Dedifferentiated amniotic fluid mesenchymal stem cell (primary cell): ENCODE measurements at regions not wholly inside any gene's neighbourhood (a gene's known extent, or its start where the extent isn't known, plus 50 kb on each side); places are given as distances from the start of the nearest gene placed in this dataset.

Source experiments
- DNase-seq: peaks from one replicate; pipeline ENCODE4 v3.0.0-alpha.2; 2016; ENCODE audit errors: extremely low spot score

GRCh38 chr1:198032668-198033067 is 115.5 kb downstream of the LHX9 start:
- DNase-seq: no peak

- DNase-seq: no peak
Observed at GRCh38 chr1:198040880-198041279, 115.9 kb upstream of the NEK7 start.

GRCh38 chr1:198042168-198042567 is 114.6 kb upstream of the NEK7 start:
- DNase-seq: no peak

- DNase-seq: no peak
Observed at GRCh38 chr1:198047913-198048312, 108.9 kb upstream of the NEK7 start.

- no peak for DNase-seq
Observed at GRCh38 chr1:198054510-198054909, 102.3 kb upstream of the NEK7 start.

- no peak for DNase-seq
Observed at GRCh38 chr1:198056255-198056654, 100.5 kb upstream of the NEK7 start.

- peak; percentile 57 for DNase-seq
Observed at GRCh38 chr1:198064181-198064580, 92.6 kb upstream of the NEK7 start.

- no peak for DNase-seq
Observed at GRCh38 chr1:198068285-198068684, 88.5 kb upstream of the NEK7 start.

- no peak for DNase-seq
Observed at GRCh38 chr1:198072177-198072576, 84.6 kb upstream of the NEK7 start.

GRCh38 chr1:198075296-198075695 is 81.5 kb upstream of the NEK7 start:
- no peak for DNase-seq

- no peak for DNase-seq
Observed at GRCh38 chr1:198079432-198079951, 77.3 kb upstream of the NEK7 start.

- no peak for DNase-seq
Observed at GRCh38 chr1:198082576-198082975, 74.2 kb upstream of the NEK7 start.

GRCh38 chr1:198083549-198083948 is 73.2 kb upstream of the NEK7 start:
- DNase-seq: no peak

GRCh38 chr1:198084241-198084908 is 72.4 kb upstream of the NEK7 start:
- no peak for DNase-seq

GRCh38 chr1:198086051-198086745 is 70.6 kb upstream of the NEK7 start:
- DNase-seq: no peak

- DNase-seq: no peak
Observed at GRCh38 chr1:198087831-198088230, 69.0 kb upstream of the NEK7 start.

GRCh38 chr1:198088360-198089071 is 68.3 kb upstream of the NEK7 start:
- DNase-seq: peak; percentile 58

GRCh38 chr1:198096390-198096789 is 60.4 kb upstream of the NEK7 start:
- DNase-seq: peak; percentile 37

- no peak for DNase-seq
Observed at GRCh38 chr1:198099755-198100154, 57.0 kb upstream of the NEK7 start.

GRCh38 chr1:198101716-198102453 is 54.9 kb upstream of the NEK7 start:
- no peak for DNase-seq

- DNase-seq: no peak
Observed at GRCh38 chr1:198102454-198102827, 54.4 kb upstream of the NEK7 start.

GRCh38 chr1:198105185-198105584 is 51.6 kb upstream of the NEK7 start:
- no peak for DNase-seq
